Transverse colon (tissue), 3 donors: ENCODE measurements at regions not wholly inside any gene's neighbourhood (a gene's known extent, or its start where the extent isn't known, plus 50 kb on each side); places are given as distances from the start of the nearest gene placed in this dataset.
"Not testable (repeated sequence)": the region's sequence is repeated elsewhere in the genome, so short reads cannot be mapped to it uniquely, and the experiment has no call there.

Experiments used
- POLR2A ChIP-seq: fragments of 450-650 bp; IDR thresholded peaks from one replicate; pipeline ENCODE4 v1.6.1; 2016; ENCODE audit warnings: antibody characterized with exemption, mild to moderate bottlenecking, moderate library complexity
- TF ChIP-seq, protein P1 (sequence below), 5 experiments: fragments of 200-600 bp in 3 of 5; fragments of 450-650 bp in 2 of 5; sonication (generic) in 3 of 5; IDR thresholded peaks; 1 replicate in 2 of 5; 2 replicates in 3 of 5; pipeline ENCODE4 v1.5.1; 2016 to 2017; ENCODE audit warnings: antibody characterized with exemption in 5 of 5, inconsistent platforms in 3 of 5, mild to moderate bottlenecking in 2 of 5, moderate library complexity in 1 of 5

DNA sequence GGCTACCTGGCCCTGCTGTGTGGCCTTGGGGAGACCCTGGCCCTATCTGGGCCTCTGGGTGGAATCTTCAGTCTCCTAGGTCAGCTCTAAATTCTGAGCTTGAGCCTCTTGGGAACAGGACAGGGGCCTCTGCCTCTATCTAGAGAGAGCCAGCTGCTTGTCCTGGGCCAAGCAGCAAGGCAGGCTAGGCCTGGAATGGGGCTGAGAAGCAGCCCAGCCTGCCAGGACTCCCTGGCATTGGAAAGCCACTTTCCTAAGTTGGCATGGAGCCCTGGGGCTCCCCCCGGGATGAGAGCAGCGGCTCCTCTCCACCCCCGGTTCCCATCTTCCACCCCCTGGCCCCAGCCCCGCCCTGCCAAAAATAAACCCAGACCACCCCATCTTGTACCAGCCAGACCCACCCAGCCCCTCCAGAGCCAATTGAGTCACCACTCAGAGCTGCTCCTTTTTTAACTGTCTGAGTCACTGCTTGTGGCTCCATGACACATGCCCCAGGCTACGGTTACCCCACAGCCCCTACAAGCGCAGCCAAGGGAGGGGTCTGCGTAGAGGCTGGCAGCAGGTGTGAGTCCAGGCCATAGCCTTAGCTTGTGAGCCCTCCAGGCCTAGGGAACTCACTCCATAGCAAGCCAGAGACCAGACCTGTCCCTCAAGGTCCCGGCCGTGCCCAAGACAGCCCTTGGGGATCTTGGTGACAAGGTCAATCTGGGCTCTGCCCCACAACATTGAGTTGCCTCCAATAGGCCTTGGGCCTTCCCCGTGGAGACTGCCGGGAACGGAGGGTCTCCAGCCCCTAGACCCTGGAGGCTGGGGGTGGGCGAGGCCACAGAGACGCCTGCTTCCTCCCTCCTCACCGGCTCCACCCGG lies 189.7 kb downstream of the TBC1D2B start:
- TF ChIP-seq, protein P1, sequence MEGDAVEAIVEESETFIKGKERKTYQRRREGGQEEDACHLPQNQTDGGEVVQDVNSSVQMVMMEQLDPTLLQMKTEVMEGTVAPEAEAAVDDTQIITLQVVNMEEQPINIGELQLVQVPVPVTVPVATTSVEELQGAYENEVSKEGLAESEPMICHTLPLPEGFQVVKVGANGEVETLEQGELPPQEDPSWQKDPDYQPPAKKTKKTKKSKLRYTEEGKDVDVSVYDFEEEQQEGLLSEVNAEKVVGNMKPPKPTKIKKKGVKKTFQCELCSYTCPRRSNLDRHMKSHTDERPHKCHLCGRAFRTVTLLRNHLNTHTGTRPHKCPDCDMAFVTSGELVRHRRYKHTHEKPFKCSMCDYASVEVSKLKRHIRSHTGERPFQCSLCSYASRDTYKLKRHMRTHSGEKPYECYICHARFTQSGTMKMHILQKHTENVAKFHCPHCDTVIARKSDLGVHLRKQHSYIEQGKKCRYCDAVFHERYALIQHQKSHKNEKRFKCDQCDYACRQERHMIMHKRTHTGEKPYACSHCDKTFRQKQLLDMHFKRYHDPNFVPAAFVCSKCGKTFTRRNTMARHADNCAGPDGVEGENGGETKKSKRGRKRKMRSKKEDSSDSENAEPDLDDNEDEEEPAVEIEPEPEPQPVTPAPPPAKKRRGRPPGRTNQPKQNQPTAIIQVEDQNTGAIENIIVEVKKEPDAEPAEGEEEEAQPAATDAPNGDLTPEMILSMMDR (IDR thresholded peaks at IDR 0.05) = not testable (repeated sequence)
- not testable (repeated sequence) for TF ChIP-seq POLR2A
